LNCaP clone FGC (cell line): ENCODE measurements at regions not wholly inside any gene's neighbourhood (a gene's known extent, or its start where the extent isn't known, plus 50 kb on each side); places are given as distances from the start of the nearest gene placed in this dataset.

ENCODE experiments used
- DNase-seq: peaks from one replicate; pipeline ENCODE4 v3.0.0-alpha.2; 2011; ENCODE audit warnings: low read depth
- H3K4me3 ChIP-seq: 2 replicates; pipeline ENCODE4 v1.5.1; 2011; ENCODE audit warnings: mild to moderate bottlenecking, low read depth, low read length, control low read depth
- CTCF ChIP-seq: IDR thresholded peaks from 2 replicates; pipeline ENCODE4 v1.5.1; 2012; ENCODE audit warnings: mild to moderate bottlenecking; ENCODE audit not compliant: control insufficient read depth, insufficient read depth; ENCODE audit errors: extremely low read depth

GRCh38 chr3:94431876-94432570, 369.2 kb downstream of the NSUN3 start:
- TF ChIP-seq CTCF: no peak
- no peak overlapping the region for H3K4me3 ChIP-seq
- DNase-seq: no peak

- no peak for DNase-seq
- no peak for TF ChIP-seq CTCF
- no peak overlapping the region for H3K4me3 ChIP-seq
Measured at GRCh38 chr3:94433811-94434210, 370.9 kb downstream of the NSUN3 start.

GRCh38 chr3:94440767-94441493, 378.1 kb downstream of the NSUN3 start:
- no peak overlapping the region for H3K4me3 ChIP-seq
- no peak for DNase-seq
- no peak for TF ChIP-seq CTCF

- H3K4me3 ChIP-seq: no peak overlapping the region
- no peak for TF ChIP-seq CTCF
- no peak for DNase-seq
Measured at GRCh38 chr3:94441494-94441847, 378.6 kb downstream of the NSUN3 start.

- H3K4me3 ChIP-seq: no peak overlapping the region
- no peak for DNase-seq
- TF ChIP-seq CTCF: no peak
Measured at GRCh38 chr3:94453864-94454263, 391.0 kb downstream of the NSUN3 start.

- H3K4me3 ChIP-seq: no peak overlapping the region
- TF ChIP-seq CTCF: no peak
- DNase-seq: no peak
Measured at GRCh38 chr3:94459167-94459566, 396.3 kb downstream of the NSUN3 start.
